ENCODE measurements at regions not wholly inside any gene's neighbourhood (a gene's known extent, or its start where the extent isn't known, plus 50 kb on each side); places are given as distances from the start of the nearest gene placed in this dataset.

DNA sequence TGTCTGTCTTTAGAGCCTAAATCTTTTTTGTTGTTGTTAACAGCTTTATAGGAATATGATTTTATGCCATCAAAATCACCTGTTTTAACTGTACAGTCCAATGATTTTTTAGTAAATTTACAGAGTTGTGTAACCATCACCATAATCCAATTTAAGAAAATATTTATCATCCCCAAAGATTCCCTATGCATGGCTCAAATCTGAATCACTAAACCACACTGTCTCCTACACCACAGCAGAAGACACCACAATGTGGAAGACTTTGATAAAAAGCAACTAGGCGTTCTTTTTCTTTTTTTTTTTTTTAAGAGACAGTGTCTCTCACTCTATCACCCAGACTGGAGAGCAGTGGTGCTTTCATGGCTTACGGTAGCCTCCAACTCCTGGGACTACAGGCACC is 99.6 kb downstream of the TXNL1 start:
- TF ChIP-seq, protein P1, sequence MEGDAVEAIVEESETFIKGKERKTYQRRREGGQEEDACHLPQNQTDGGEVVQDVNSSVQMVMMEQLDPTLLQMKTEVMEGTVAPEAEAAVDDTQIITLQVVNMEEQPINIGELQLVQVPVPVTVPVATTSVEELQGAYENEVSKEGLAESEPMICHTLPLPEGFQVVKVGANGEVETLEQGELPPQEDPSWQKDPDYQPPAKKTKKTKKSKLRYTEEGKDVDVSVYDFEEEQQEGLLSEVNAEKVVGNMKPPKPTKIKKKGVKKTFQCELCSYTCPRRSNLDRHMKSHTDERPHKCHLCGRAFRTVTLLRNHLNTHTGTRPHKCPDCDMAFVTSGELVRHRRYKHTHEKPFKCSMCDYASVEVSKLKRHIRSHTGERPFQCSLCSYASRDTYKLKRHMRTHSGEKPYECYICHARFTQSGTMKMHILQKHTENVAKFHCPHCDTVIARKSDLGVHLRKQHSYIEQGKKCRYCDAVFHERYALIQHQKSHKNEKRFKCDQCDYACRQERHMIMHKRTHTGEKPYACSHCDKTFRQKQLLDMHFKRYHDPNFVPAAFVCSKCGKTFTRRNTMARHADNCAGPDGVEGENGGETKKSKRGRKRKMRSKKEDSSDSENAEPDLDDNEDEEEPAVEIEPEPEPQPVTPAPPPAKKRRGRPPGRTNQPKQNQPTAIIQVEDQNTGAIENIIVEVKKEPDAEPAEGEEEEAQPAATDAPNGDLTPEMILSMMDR (IDR thresholded peaks at IDR 0.05), result no peak
- TF ChIP-seq POLR2A (IDR thresholded peaks at IDR 0.05), result no peak
